GM23338 (cell line): ENCODE measurements at regions not wholly inside any gene's neighbourhood (a gene's known extent, or its start where the extent isn't known, plus 50 kb on each side); places are given as distances from the start of the nearest gene placed in this dataset.

Source experiments
- POLR2AphosphoS5 ChIP-seq: IDR thresholded peaks from 2 replicates; pipeline ENCODE4 v1.6.1; 2016; ENCODE audit warnings: antibody characterized with exemption, low read depth
- TF ChIP-seq, protein P1 (sequence below), 2 experiments: fragments of 200-600 bp in 1 of 2; sonication (generic) in 1 of 2; conservative IDR thresholded peaks; 2 replicates each; pipeline versions ENCODE4 v1.5.1 to v1.6.1; 2016 to 2017; ENCODE audit warnings: antibody characterized with exemption in 2 of 2, low read depth in 2 of 2, mild to moderate bottlenecking in 2 of 2, moderate library complexity in 1 of 2
- TF ChIP-seq, protein P2 (sequence below): IDR thresholded peaks from 2 replicates; pipeline ENCODE4 v1.6.1; 2016; ENCODE audit warnings: antibody characterized with exemption

DNA sequence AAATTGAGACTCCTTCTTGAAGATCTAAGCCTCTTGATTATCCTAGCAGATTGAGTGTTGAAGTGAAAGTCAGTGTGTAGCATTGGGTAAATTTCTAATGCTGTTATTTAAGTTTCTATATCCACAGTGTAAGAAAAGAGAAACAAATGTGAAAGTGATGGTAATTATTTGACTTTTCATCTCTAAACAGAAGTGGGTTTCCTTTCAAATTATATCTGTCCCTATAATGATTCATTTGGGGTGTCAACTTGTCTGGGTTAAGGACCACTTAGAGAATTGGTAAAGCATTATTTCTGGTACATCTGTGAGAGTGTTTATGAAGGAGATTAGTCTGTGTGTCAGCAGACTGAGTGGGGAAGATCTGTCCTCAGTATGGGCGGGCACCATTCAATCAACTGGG is 133.0 kb upstream of the HMCN1 start:
- no peak for TF ChIP-seq POLR2AphosphoS5
- TF ChIP-seq, protein P1, sequence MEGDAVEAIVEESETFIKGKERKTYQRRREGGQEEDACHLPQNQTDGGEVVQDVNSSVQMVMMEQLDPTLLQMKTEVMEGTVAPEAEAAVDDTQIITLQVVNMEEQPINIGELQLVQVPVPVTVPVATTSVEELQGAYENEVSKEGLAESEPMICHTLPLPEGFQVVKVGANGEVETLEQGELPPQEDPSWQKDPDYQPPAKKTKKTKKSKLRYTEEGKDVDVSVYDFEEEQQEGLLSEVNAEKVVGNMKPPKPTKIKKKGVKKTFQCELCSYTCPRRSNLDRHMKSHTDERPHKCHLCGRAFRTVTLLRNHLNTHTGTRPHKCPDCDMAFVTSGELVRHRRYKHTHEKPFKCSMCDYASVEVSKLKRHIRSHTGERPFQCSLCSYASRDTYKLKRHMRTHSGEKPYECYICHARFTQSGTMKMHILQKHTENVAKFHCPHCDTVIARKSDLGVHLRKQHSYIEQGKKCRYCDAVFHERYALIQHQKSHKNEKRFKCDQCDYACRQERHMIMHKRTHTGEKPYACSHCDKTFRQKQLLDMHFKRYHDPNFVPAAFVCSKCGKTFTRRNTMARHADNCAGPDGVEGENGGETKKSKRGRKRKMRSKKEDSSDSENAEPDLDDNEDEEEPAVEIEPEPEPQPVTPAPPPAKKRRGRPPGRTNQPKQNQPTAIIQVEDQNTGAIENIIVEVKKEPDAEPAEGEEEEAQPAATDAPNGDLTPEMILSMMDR (conservative IDR thresholded peaks at IDR 0.05; ENCODE audit: low read depth in 2 of 2) = no peak
- TF ChIP-seq, protein P2, sequence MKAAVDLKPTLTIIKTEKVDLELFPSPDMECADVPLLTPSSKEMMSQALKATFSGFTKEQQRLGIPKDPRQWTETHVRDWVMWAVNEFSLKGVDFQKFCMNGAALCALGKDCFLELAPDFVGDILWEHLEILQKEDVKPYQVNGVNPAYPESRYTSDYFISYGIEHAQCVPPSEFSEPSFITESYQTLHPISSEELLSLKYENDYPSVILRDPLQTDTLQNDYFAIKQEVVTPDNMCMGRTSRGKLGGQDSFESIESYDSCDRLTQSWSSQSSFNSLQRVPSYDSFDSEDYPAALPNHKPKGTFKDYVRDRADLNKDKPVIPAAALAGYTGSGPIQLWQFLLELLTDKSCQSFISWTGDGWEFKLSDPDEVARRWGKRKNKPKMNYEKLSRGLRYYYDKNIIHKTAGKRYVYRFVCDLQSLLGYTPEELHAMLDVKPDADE = no peak
